ENCODE measurements at regions not wholly inside any gene's neighbourhood (a gene's known extent, or its start where the extent isn't known, plus 50 kb on each side); places are given as distances from the start of the nearest gene placed in this dataset.

- TF ChIP-seq CTCF (IDR thresholded peaks at IDR 0.05; ENCODE audit: low read depth, low read length, poor library complexity, severe bottlenecking) (no peak), EZH2phosphoT487 (IDR thresholded peaks at IDR 0.05; ENCODE audit: borderline replicate concordance, low read length) (no peak)
Measured at GRCh38 chr5:6819521-6819920, 106.3 kb downstream of the TENT4A start.
